Tibial artery (tissue), 4 donors: ENCODE measurements at regions not wholly inside any gene's neighbourhood (a gene's known extent, or its start where the extent isn't known, plus 50 kb on each side); places are given as distances from the start of the nearest gene placed in this dataset.

Experiments
- DNase-seq, 2 donors: peaks; one replicate each; pipeline ENCODE4 v3.0.0-alpha.2; 2019
- H3K27ac ChIP-seq, 2 donors: fragments of 200-600 bp; sonication (generic) in 1 of 2; 1 replicate in 1 of 2; 2 replicates in 1 of 2; pipeline ENCODE4 v1.5.1; 2018 to 2019; ENCODE audit warnings: mild to moderate bottlenecking in 1 of 2
- H3K27me3 ChIP-seq, 2 donors: fragments of 200-600 bp; sonication (generic) in 1 of 2; one replicate each; pipeline versions ENCODE4 v1.5.1 to v1.6.0; 2016 to 2019
- H3K36me3 ChIP-seq, 3 donors: fragments of 200-600 bp; sonication (generic) in 2 of 3; one replicate each; pipeline ENCODE4 v1.5.1; 2016 to 2019; ENCODE audit warnings: mild to moderate bottlenecking in 2 of 3
- H3K4me1 ChIP-seq, 4 donors: fragments of 200-600 bp; sonication (generic) in 2 of 4; 1 replicate in 3 of 4; 2 replicates in 1 of 4; pipeline ENCODE4 v1.5.1; 2016 to 2019
- H3K4me3 ChIP-seq, 2 donors: fragments of 200-600 bp; sonication (generic) in 1 of 2; 1 replicate in 1 of 2; 2 replicates in 1 of 2; pipeline ENCODE4 v1.5.1; 2018 to 2019; ENCODE audit warnings: mild to moderate bottlenecking in 2 of 2
- H3K9me3 ChIP-seq, 3 donors: fragments of 200-600 bp; sonication (generic) in 1 of 3; one replicate each; pipeline ENCODE4 v1.5.1; 2016 to 2019
- CTCF ChIP-seq, 2 experiments: fragments of 200-600 bp in 1 of 2; fragments of 450-650 bp in 1 of 2; IDR thresholded peaks; one replicate each; pipeline ENCODE4 v1.5.1; 2017 to 2019; ENCODE audit warnings: antibody characterized with exemption in 2 of 2, mild to moderate bottlenecking in 1 of 2, moderate library complexity in 1 of 2
- intact Hi-C: fragments of 100-400 bp; cut with DNase I; formaldehyde crosslinking; loops from one replicate; pipeline ENCODE4 v1.15.0; 2023; ENCODE audit warnings: low total_unique reads

- TF ChIP-seq CTCF (IDR thresholded peaks at IDR 0.05) = no peak
- DNase-seq = no peak
- H3K27ac ChIP-seq = no peak overlapping the region
- no peaks in the 10 kb centered on the region for H3K27me3 ChIP-seq
- H3K4me3 ChIP-seq = no peak overlapping the region
- H3K36me3 ChIP-seq = no peaks in the 10 kb centered on the region
- no peaks in the 10 kb centered on the region for H3K4me1 ChIP-seq
- intact Hi-C loops = no loop called here
- H3K9me3 ChIP-seq = no peaks in the 10 kb centered on the region
Measured at GRCh38 chr18:73923866-73924265, 223.8 kb downstream of the FBXO15 start.

GRCh38 chr18:73920033-73920432 lies 227.6 kb downstream of the FBXO15 start:
- H3K27me3 ChIP-seq = no peaks in the 10 kb centered on the region
- H3K36me3 ChIP-seq = no peaks in the 10 kb centered on the region
- H3K4me3 ChIP-seq = no peak overlapping the region
- H3K9me3 ChIP-seq = no peaks in the 10 kb centered on the region
- no peak for DNase-seq
- intact Hi-C loops = no loop called here
- TF ChIP-seq CTCF (IDR thresholded peaks at IDR 0.05) = no peak
- H3K27ac ChIP-seq = no peak overlapping the region
- H3K4me1 ChIP-seq = no peaks in the 10 kb centered on the region

- Histone ChIP-seq H3K36me3 (no peaks in the 10 kb centered on the region), H3K4me1 (no peaks in the 10 kb centered on the region), H3K27me3 (no peaks in the 10 kb centered on the region), H3K9me3 (no peaks in the 10 kb centered on the region), H3K4me3 (no peak overlapping the region), H3K27ac (no peak overlapping the region)
- intact Hi-C loops = no loop called here
- no peak for DNase-seq
- TF ChIP-seq CTCF (IDR thresholded peaks at IDR 0.05) = no peak
Measured at GRCh38 chr18:73918816-73919215, 228.8 kb downstream of the FBXO15 start.

GRCh38 chr18:73917046-73917445 lies 230.6 kb downstream of the FBXO15 start:
- no peak overlapping the region for H3K27ac ChIP-seq

GRCh38 chr18:73913505-73913904 lies 234.1 kb downstream of the FBXO15 start:
- Histone ChIP-seq H3K27ac (no peak overlapping the region), H3K36me3 (no peaks in the 10 kb centered on the region), H3K4me3 (no peak overlapping the region), H3K9me3 (no peaks in the 10 kb centered on the region), H3K27me3 (no peaks in the 10 kb centered on the region), H3K4me1 (no peaks in the 10 kb centered on the region)
- no peak for DNase-seq
- TF ChIP-seq CTCF (IDR thresholded peaks at IDR 0.05) = no peak
- intact Hi-C loops = no loop called here

More at GRCh38 chr18:73917046-73917445, 230.6 kb downstream of the FBXO15 start:
- no peaks in the 10 kb centered on the region for H3K4me1 ChIP-seq
- H3K4me3 ChIP-seq = no peak overlapping the region
- H3K27me3 ChIP-seq = no peaks in the 10 kb centered on the region
- no peaks in the 10 kb centered on the region for H3K9me3 ChIP-seq
- no peak for DNase-seq
- no peaks in the 10 kb centered on the region for H3K36me3 ChIP-seq
- TF ChIP-seq CTCF (IDR thresholded peaks at IDR 0.05) = no peak
- intact Hi-C loops = no loop called here

GRCh38 chr18:73908323-73908722 lies 239.3 kb downstream of the FBXO15 start:
- H3K9me3 ChIP-seq = no peaks in the 10 kb centered on the region
- no peak for DNase-seq
- no peaks in the 10 kb centered on the region for H3K27me3 ChIP-seq
- intact Hi-C loops = no loop called here
- no peaks in the 10 kb centered on the region for H3K36me3 ChIP-seq
- no peak overlapping the region for H3K4me3 ChIP-seq
- no peak overlapping the region for H3K27ac ChIP-seq
- TF ChIP-seq CTCF (IDR thresholded peaks at IDR 0.05) = no peak
- no peaks in the 10 kb centered on the region for H3K4me1 ChIP-seq
